Stimulated activated CD8-positive, alpha-beta memory T cell treated with anti-CD3 and anti-CD28 coated beads, Interleukin-7, amount 100 ng/mL, for 1 hour (primary cell): ENCODE measurements at regions not wholly inside any gene's neighbourhood (a gene's known extent, or its start where the extent isn't known, plus 50 kb on each side); places are given as distances from the start of the nearest gene placed in this dataset.

Experiments used
- DNase-seq, 2 donors: peaks; one replicate each; pipeline ENCODE4 v3.0.0-alpha.2; 2020; ENCODE audit warnings: low read depth in 2 of 2

DNA sequence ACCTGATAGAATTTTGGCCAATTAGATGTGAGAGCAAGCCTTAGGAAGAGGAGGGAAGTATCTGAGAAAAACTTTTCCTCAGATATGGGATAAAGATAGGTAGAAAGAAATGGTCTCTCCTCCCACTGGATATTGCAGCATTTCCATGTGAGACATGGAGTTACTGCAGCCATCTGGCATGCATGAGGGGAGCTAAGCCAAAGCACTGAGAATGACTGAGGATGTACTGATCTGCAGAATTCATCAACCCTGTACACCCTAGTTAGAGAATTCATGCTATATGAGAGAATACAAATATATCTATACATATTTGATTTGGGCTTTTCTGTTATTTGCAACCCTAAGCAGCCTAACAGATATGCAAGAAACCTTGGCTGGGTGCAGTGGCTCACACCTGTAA, 52.5 kb upstream of the RPL34 start:
- DNase-seq: no peak

DNA sequence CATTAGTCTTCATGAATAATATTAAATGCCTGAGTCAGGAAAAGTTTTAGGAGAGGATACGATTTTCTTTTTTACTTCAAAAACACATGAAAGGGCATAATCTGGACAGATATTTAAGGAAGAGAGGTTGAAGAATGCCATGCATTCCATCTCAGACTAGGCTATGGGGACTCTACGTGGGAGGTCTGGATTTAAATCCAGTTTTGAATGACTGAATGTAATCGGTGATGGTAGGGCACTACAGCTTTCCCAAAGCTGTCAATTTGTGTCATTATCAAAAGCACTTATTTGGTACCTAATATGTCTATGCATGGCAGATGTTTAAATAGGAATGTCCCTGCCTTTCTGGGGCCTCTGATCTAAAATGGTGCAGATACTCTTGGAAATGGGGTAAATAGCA, 59.3 kb upstream of the RPL34 start:
- DNase-seq: no peak

DNA sequence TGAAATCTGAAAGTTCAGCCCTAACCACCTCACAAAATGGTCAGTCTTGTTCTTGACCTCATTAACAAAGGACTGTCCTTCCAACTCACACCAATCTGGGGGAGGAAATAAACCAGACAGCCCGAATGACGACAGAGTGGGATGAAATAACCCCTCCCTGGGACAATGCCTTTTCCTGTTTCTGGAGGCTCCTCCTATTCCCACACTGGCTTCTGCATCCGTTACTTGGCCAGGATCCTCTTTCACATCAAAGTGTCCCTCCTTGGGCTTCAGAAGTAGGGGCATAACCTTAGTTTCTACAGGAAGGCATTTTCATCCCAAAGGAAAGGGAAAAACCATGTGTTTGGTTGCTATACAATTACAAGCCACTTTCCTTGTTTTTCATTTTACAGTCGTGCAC, 59.8 kb upstream of the RPL34 start:
- no peak for DNase-seq

DNA sequence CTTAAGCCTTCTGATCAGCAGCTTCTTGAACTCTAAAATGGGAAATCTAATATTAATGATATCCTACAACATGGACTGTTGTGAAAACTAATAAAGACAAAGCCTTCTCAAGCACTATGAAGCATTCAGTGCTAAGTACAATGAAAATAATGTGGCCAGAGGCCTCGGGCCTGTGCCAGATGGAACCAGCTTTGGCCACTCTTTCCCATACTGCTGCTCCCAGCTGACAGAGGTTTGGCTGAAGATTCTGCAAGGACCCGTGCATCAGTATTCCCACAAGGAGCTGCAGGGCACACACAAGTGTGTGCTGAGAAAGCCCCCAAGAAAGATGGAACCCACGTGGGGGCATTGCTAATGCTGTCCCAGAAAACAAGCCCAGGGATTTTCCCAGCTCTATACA, 60.5 kb upstream of the RPL34 start:
- DNase-seq: no peak

DNA sequence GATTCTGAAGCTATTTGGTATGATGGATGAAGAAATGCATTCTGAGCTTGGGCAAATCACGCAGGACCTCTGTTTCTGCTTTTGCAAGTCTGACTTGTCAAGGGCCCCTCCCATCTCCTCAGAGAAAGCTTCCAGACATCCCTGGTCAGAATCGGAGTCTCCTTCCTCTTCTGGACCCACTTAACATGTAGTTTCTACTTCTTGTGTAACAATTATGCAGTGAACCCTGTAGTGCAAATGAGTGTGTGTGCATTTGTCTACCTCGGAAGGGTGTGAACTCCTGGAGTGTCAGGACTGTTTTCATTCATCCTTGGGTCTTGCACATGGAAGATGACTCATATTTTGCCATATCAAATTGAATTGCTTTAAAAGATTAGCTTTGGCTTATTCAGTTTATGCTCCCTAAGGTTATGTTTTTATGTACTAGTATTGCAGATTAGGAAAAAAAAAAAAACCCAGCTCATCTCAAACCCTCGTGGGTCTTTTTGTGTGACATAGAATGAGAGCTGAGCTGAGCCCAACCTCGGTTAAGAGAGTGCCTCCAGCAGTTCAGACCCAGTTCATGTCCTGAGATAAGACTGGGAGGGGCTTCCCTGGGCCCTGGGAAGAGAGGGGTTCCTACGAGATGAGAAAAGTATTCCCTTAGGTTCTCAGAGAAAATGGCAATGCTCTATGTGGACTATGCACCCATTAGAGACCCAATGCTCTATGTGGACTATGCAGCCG, 61.1 kb upstream of the RPL34 start:
- DNase-seq: no peak

DNA sequence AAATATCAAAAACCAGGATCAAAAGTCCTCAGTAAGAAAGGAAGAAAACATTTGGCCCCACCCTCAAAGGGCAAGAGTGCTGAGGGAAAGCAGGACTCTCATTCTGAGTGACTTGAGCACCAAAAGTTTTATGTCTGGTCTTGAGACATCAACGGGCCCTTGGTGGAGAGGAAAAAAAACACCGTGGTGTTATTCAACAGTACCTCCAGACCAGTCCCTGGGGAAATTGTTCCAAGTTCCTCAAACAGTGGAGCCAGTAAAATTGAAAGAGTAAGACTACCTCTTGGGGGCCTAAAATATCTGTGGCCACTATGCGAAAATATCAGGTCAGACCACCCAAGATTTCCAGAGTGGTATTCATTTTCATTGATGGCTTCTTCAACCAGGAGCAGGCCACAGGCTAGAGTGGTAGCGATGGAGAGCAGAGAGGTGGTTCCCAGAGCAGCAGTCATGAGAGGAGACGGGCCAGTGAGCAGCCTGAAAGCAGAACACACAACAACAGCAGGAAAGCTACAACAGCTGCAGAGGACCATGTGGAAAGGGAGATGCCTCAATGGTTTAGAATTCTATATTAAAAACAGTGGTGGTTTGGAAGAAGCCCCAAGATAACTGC, 63.7 kb upstream of the RPL34 start:
- no peak for DNase-seq

DNA sequence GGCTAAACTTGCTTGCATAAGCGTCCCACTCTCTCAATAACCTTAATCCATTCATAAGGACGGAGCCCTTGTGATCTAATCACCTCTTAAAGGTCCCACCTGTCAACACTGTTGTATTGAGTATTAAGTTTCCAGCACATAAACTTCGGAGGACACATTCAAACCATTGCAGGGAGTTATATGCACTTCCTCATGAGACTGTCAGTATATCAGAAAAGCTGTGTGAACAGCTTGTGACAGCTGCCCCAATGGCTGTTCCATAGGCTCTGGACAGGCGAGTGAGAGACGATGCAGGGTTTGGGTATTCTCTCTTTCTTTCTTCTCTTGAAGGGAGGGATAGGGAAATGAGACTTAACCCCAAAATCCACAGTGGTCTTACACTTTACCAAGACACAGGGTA, 64.2 kb upstream of the RPL34 start:
- DNase-seq: no peak

DNA sequence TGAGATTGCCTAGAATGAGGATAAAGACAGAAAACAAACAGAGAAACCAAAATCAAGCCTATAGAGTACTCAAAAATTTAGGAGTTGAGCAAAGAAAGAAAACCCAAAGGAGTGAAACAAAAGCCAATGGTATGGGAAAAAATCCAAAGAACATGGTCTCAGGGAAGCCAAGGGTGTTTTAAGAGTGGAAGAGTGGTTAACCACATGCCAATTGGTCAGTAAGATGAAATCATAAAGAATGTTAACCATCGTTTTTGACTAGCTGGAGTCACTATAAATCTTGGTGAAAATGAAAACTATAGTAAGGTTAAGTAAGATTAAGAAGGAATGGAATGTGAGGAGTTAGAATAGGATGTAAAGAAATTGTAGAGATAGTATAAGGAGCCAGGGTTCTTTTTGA, 64.7 kb upstream of the RPL34 start:
- no peak for DNase-seq

DNA sequence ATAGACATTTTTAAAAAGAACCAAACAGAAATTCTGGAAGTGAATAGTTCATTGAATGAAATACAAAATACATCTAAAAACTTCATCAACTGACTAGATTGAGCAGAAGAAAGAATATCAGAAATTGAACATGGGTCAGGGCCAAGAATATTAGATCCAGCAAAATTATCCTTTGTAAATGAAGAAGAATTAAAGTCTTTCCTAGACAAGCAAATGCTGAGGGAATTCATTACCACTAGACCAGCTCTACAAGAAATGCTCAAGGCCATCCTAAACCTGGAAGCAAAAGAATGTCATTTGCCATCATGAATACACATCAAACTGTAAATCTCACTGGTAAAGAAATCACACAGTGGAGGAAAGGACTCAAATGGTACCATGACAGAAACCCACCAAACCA, 72.7 kb upstream of the RPL34 start:
- DNase-seq: no peak

DNA sequence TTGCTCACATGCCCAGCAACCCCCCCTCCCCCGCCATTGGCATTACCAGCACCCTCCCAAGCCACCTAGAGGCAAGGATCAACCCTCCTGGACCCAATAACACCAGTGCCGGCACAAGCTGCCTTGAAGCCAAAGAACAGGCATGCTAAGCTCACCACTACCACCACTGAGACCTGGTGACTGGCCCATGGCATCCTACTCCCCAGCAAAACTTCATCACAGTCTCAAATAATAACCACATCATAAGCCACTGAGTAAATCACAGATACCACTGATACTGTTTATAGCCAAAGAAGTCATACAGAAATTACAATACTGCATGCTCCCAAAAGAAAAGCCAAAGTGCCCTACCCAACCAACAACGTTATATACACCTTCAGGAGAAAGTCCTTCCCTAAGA, 73.6 kb upstream of the RPL34 start:
- no peak for DNase-seq

DNA sequence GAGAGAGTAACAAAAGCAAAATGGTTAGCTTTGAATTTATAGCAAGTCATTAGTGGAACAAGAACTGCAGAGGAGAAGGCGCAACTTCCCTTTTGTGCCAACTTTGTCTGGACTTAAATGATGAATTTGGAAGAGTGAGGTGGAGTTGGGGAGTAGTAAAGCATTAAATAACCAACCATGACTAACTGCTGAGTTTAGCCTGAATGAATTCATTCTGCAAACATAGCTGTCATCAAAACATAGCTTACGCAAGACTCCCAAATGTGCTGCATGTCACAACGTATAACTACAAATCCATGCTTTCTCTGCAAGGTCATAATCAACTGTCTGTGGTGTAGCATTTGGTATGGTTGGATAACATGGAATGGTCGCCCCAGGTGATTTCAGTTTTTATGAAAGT, 75.9 kb upstream of the RPL34 start:
- DNase-seq: no peak

DNA sequence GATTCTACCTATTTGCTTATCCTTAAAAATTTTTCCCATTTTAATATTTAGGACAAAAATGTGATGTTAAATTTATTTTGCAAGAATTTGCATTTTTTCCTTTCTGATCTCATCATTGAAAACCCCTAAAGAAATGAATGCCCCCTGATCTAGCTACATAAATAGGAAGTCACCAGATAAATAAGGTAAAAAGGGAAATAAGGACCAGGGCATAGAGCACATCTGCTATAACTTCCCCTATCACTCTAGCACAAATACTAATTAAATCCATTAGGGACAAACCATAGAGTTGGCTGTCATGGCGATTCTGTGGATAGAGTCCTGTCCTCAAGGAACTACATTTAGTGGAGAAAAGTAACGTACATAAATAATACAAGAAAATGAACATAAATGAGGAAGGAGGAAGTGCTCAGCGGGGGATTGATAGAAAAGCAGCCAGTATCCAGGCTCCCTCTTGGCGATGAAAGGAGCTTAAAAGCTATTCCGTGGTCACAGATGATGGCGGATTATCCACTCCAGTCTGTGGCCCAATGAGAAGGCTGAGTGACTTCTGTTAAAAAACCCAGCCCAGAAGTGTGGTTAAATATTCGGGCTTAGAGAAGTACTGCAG, 76.9 kb upstream of the RPL34 start:
- DNase-seq: no peak

DNA sequence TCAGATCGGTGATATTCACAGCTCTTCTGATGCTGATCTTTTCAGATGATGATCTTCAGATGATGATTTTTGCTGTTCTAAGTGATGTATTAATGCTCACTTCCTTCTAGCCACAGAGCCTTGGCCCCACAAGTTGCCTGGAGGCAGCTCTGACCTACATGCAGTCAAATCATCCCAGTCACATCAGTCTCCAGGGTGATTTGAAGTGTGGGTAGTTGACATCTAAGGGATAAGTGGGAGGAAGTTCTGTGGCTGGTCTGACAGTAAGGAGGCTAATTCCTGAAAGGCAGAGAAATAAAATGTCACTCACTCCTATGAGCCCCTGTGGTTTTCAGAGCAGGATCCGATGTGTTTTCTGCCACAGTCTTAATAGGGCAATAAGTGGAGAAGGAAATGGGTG, 79.8 kb upstream of the RPL34 start:
- DNase-seq: no peak

DNA sequence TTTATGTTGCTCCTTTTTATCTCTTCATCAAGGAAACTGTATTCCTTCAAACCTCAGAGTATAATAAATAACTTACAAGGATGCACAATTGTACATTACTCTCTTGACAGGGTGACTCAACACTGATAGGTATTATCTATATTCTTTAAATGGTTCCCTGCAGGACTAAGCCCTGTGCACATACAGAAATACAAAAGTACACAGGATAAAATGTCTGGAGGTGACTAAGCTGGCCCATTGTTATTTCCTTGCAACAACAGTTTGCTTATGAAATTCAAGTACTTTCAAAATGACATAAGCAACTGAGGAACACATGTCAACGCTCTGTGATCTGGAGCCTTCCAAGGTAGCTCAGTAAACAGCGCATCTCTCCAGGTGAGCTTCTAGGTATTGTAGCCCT, 83.8 kb upstream of the RPL34 start:
- no peak for DNase-seq

DNA sequence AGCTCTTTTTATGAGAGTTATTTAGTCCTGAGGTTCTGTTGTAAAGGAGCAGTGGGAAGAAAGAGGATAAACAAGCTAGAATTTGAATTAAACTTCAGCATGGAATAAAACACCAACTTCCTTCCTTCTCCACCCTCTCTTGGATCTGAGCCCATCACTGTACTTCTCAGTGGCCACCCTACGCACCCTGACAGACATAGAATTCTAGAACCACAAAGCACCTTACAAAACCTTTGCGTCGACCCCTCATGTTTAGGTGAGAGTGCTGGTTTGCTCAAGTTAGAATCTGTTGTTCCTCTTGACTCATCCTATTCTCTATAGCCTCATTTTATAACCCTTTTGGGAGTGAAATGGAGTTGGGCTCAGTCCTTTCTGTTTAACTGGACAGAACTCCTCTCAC, 84.6 kb upstream of the RPL34 start:
- no peak for DNase-seq

DNA sequence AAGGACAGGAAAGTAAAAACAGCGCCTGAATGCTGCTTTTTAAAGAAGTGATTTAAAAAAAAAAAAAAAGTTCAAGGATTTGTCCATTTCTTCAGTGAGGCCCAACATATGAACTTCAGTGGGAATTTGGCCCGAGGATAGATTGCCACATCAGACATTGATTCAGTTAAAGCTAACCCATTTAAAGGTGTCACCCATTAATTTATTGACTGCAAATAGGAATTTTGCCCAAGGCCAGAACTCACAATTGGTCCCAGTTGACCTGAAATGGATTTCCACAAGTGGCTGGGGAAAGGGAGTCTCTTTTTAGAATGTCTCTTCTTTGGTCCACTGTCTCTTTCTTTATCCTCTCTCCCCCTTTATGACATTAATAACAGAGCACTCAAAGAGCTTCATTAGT, 86.5 kb upstream of the RPL34 start:
- no peak for DNase-seq

DNA sequence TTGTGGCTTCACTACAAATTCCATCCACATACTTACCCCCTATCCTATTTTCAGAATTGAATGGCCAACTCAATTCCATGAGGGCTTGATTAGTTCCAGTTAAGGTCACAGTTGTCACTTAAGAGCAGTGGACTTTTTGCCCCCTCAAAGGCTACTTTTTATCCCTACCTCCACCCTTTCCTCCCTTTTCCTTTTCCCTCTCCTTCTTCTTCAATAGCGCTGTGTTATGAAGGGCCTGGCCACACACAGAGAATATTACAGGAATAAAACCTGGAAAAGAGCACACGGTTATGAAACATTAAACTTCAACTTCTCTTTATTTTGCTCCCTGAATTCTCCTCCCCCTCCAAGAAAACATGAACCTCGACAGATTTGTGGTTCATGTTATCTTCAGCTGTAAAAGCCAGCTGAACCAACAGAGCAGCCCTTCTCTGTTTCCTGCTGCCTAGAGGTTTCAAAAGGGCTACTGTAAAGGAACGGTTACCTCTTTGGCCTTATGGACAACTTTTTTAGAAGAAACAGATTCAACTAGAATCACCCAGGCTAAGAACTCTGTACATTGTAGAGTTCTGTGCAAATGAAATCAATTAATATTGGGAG, 87.0 kb upstream of the RPL34 start:
- DNase-seq: no peak

DNA sequence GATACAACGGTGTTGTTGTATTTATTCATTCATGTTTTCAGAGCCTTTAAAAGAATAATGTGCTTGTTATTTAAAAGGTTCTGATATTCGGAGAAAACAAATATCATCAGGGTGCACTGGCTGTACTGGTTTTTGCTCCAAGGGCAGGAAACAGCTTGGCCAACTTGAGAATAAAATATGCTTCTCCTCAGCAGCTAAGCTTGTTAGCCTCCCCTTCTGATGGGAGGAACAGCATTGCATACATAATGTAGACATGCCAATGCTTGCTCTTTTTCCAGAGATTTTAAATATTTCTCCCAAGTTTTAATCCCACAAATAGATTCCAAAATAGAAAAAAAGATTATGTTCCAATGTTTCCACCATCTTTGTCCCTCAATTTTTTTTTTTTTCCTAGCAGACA, 87.6 kb upstream of the RPL34 start:
- DNase-seq: no peak

DNA sequence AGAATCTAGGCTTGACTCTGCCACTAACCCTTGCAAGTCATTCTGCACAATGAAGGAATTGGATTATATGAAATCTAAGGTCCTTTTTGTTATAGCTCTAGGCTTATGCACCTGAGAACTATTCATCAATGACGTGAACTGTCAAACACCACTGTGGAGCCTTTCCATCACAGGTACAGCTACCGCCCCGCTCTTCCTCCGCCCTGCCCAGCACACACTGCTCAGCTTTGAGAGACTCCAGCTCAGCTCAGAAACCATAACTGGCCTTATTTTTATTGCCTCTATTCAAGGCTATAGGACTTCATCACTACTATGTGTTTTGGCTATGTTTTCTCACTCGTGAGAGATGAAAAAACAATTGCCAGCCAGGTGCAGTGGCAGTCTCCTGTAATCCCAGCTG, 88.2 kb upstream of the RPL34 start:
- DNase-seq: no peak

DNA sequence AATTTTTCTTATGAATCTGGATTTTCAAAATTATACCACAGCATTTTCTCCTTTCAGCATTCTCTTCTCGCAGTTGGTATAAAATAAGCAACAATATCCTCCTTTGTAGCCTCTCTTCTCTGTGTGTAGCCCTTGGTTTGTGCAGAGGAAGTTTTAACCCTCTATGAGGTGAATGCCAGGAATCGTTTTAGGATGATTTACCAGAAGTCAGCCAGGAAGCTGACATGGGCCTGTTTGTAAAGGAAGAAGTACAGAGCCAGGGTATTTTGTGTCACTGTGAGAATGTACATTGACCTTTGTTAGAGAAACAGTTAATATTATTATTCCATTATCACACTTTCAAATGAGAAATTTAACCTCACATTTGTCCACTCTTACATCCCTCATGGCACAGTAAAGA, 88.9 kb upstream of the RPL34 start:
- DNase-seq: no peak

DNA sequence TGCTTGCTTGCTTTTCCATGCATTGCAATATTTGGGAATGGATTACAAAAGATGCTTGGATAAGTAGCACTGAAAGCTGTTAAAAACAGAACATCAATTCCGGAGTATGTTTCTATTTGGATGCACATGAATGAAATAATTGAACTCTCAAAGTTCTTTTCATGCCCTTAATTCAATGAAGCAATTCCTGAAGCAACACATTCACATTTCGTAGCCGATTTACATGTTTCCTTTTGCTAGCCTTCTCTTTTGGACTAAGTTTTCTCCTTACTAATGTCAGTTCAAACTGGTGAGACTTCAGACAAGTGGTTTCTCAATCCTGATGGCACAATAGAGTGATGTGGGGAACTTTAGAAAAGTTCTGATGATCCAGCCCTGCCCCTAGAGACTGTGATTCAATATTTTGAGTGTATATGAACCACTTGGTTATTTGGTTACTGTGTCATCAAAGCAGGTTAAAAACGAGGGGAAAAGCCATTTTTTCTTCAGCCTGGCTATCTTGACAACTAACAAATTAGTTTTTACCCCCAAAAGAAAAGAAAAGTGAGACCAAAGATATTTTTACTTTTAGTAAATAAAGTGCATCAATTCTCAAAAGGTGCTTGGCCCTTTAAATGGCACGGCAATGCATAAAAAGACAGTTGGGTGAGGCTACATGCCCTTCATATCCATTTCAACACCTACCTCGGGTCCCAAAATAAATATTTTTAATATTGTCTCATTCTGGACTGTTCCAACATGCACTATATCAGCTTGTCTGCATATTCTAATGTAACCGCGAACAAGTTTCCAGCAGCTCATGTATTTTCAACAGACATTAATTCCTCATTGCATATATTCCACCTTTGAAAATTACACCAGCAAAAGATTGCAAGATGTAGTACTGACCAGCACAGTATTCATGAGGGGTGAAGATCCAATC, 90.1 kb upstream of the RPL34 start:
- DNase-seq: no peak

DNA sequence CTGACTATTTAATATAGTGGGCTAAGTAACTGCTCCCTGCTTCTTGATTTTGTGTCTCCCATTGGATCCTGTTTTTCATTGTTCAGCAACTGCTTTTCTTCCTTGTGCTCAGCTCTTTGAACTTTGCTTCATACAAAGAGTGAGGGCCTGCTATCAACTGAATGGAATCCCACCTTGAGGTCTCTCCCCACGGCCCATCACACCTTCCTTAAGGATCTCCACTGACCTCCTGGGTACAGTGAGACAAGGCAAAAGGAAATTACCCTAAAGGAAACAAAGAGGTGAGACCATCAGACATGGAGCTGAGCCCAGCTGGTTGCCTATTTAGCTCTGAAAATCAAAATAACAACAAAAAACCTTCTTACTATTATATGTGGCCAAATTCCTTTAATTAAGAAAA, 91.3 kb upstream of the RPL34 start:
- no peak for DNase-seq
